ENCODE measurements at regions not wholly inside any gene's neighbourhood (a gene's known extent, or its start where the extent isn't known, plus 50 kb on each side); places are given as distances from the start of the nearest gene placed in this dataset.

GRCh38 chr16:51670527-51670926, 519.5 kb upstream of the SALL1 start:
- Histone ChIP-seq H3K36me3 (ENCODE audit: control insufficient read depth, insufficient read depth, low read length) (no peaks in the 10 kb centered on the region), H3K27me3 (ENCODE audit: control insufficient read depth, insufficient read depth, low read length) (no peaks in the 10 kb centered on the region), H3K9me3 (ENCODE audit: control insufficient read depth, low read length) (no peaks in the 10 kb centered on the region), H3K4me1 (ENCODE audit: control insufficient read depth, insufficient read depth, low read length) (no peaks in the 10 kb centered on the region), H3K9ac (ENCODE audit: low read length) (no peak overlapping the region), H3K4me3 (ENCODE audit: low read length) (no peak overlapping the region)

- H3K27me3 ChIP-seq (ENCODE audit: control insufficient read depth, insufficient read depth, low read length) = no peaks in the 10 kb centered on the region
- no peak overlapping the region for H3K4me3 ChIP-seq (ENCODE audit: low read length)
These were observed 515.8 kb upstream of the SALL1 start for GRCh38 chr16:51666821-51667220.

GRCh38 chr16:51666074-51666473, 515.0 kb upstream of the SALL1 start:
- no peaks in the 10 kb centered on the region for H3K9me3 ChIP-seq (ENCODE audit: control insufficient read depth, low read length)
- no peaks in the 10 kb centered on the region for H3K36me3 ChIP-seq (ENCODE audit: control insufficient read depth, insufficient read depth, low read length)
- H3K27me3 ChIP-seq (ENCODE audit: control insufficient read depth, insufficient read depth, low read length) = no peaks in the 10 kb centered on the region
- no peak overlapping the region for H3K4me3 ChIP-seq (ENCODE audit: low read length)
- no peaks in the 10 kb centered on the region for H3K4me1 ChIP-seq (ENCODE audit: control insufficient read depth, insufficient read depth, low read length)
- no peak overlapping the region for H3K9ac ChIP-seq (ENCODE audit: low read length)

More at GRCh38 chr16:51666821-51667220, 515.8 kb upstream of the SALL1 start:
- no peaks in the 10 kb centered on the region for H3K4me1 ChIP-seq (ENCODE audit: control insufficient read depth, insufficient read depth, low read length)
- H3K9me3 ChIP-seq (ENCODE audit: control insufficient read depth, low read length) = no peaks in the 10 kb centered on the region
- H3K36me3 ChIP-seq (ENCODE audit: control insufficient read depth, insufficient read depth, low read length) = no peaks in the 10 kb centered on the region
- no peak overlapping the region for H3K9ac ChIP-seq (ENCODE audit: low read length)

GRCh38 chr16:51665436-51665998, 514.4 kb upstream of the SALL1 start:
- Histone ChIP-seq H3K4me3 (ENCODE audit: low read length) (no peak overlapping the region), H3K36me3 (ENCODE audit: control insufficient read depth, insufficient read depth, low read length) (no peaks in the 10 kb centered on the region), H3K9ac (ENCODE audit: low read length) (no peak overlapping the region), H3K27me3 (ENCODE audit: control insufficient read depth, insufficient read depth, low read length) (no peaks in the 10 kb centered on the region), H3K9me3 (ENCODE audit: control insufficient read depth, low read length) (no peaks in the 10 kb centered on the region), H3K4me1 (ENCODE audit: control insufficient read depth, insufficient read depth, low read length) (no peaks in the 10 kb centered on the region)

- Histone ChIP-seq H3K4me1 (ENCODE audit: control insufficient read depth, insufficient read depth, low read length) (no peaks in the 10 kb centered on the region), H3K9me3 (ENCODE audit: control insufficient read depth, low read length) (no peaks in the 10 kb centered on the region), H3K9ac (ENCODE audit: low read length) (no peak overlapping the region), H3K36me3 (ENCODE audit: control insufficient read depth, insufficient read depth, low read length) (no peaks in the 10 kb centered on the region), H3K4me3 (ENCODE audit: low read length) (no peak overlapping the region), H3K27me3 (ENCODE audit: control insufficient read depth, insufficient read depth, low read length) (no peaks in the 10 kb centered on the region)
These were observed 507.5 kb upstream of the SALL1 start for GRCh38 chr16:51658531-51658930.

- Histone ChIP-seq H3K36me3 (ENCODE audit: control insufficient read depth, insufficient read depth, low read length) (no peaks in the 10 kb centered on the region), H3K9me3 (ENCODE audit: control insufficient read depth, low read length) (no peaks in the 10 kb centered on the region), H3K9ac (ENCODE audit: low read length) (no peak overlapping the region), H3K27me3 (ENCODE audit: control insufficient read depth, insufficient read depth, low read length) (no peaks in the 10 kb centered on the region), H3K4me3 (ENCODE audit: low read length) (no peak overlapping the region), H3K4me1 (ENCODE audit: control insufficient read depth, insufficient read depth, low read length) (no peaks in the 10 kb centered on the region)
These were observed 506.8 kb upstream of the SALL1 start for GRCh38 chr16:51657848-51658247.

GRCh38 chr16:51655249-51655648, 504.2 kb upstream of the SALL1 start:
- Histone ChIP-seq H3K4me3 (ENCODE audit: low read length) (no peak overlapping the region), H3K9me3 (ENCODE audit: control insufficient read depth, low read length) (no peaks in the 10 kb centered on the region), H3K27me3 (ENCODE audit: control insufficient read depth, insufficient read depth, low read length) (no peaks in the 10 kb centered on the region), H3K4me1 (ENCODE audit: control insufficient read depth, insufficient read depth, low read length) (no peaks in the 10 kb centered on the region), H3K36me3 (ENCODE audit: control insufficient read depth, insufficient read depth, low read length) (no peaks in the 10 kb centered on the region), H3K9ac (ENCODE audit: low read length) (no peak overlapping the region)

GRCh38 chr16:51651061-51651466, 500.0 kb upstream of the SALL1 start:
- Histone ChIP-seq H3K4me3 (ENCODE audit: low read length) (no peak overlapping the region), H3K4me1 (ENCODE audit: control insufficient read depth, insufficient read depth, low read length) (no peaks in the 10 kb centered on the region), H3K9ac (ENCODE audit: low read length) (no peak overlapping the region), H3K27me3 (ENCODE audit: control insufficient read depth, insufficient read depth, low read length) (no peaks in the 10 kb centered on the region), H3K36me3 (ENCODE audit: control insufficient read depth, insufficient read depth, low read length) (no peaks in the 10 kb centered on the region), H3K9me3 (ENCODE audit: control insufficient read depth, low read length) (no peaks in the 10 kb centered on the region)

GRCh38 chr16:51649631-51650030, 498.6 kb upstream of the SALL1 start:
- no peak overlapping the region for H3K9ac ChIP-seq (ENCODE audit: low read length)
- H3K9me3 ChIP-seq (ENCODE audit: control insufficient read depth, low read length) = no peaks in the 10 kb centered on the region
- no peaks in the 10 kb centered on the region for H3K4me1 ChIP-seq (ENCODE audit: control insufficient read depth, insufficient read depth, low read length)
- no peak overlapping the region for H3K4me3 ChIP-seq (ENCODE audit: low read length)
- no peaks in the 10 kb centered on the region for H3K36me3 ChIP-seq (ENCODE audit: control insufficient read depth, insufficient read depth, low read length)
- H3K27me3 ChIP-seq (ENCODE audit: control insufficient read depth, insufficient read depth, low read length) = no peaks in the 10 kb centered on the region

GRCh38 chr16:51648526-51648925, 497.5 kb upstream of the SALL1 start:
- Histone ChIP-seq H3K27me3 (ENCODE audit: control insufficient read depth, insufficient read depth, low read length) (no peaks in the 10 kb centered on the region), H3K36me3 (ENCODE audit: control insufficient read depth, insufficient read depth, low read length) (no peaks in the 10 kb centered on the region), H3K9me3 (ENCODE audit: control insufficient read depth, low read length) (no peaks in the 10 kb centered on the region), H3K4me1 (ENCODE audit: control insufficient read depth, insufficient read depth, low read length) (no peaks in the 10 kb centered on the region), H3K4me3 (ENCODE audit: low read length) (no peak overlapping the region), H3K9ac (ENCODE audit: low read length) (no peak overlapping the region)

- Histone ChIP-seq H3K4me3 (ENCODE audit: low read length) (no peak overlapping the region), H3K27me3 (ENCODE audit: control insufficient read depth, insufficient read depth, low read length) (no peaks in the 10 kb centered on the region), H3K4me1 (ENCODE audit: control insufficient read depth, insufficient read depth, low read length) (no peaks in the 10 kb centered on the region), H3K9me3 (ENCODE audit: control insufficient read depth, low read length) (no peaks in the 10 kb centered on the region), H3K9ac (ENCODE audit: low read length) (no peak overlapping the region), H3K36me3 (ENCODE audit: control insufficient read depth, insufficient read depth, low read length) (no peaks in the 10 kb centered on the region)
These were observed 490.2 kb upstream of the SALL1 start for GRCh38 chr16:51641191-51641765.

- Histone ChIP-seq H3K9ac (ENCODE audit: low read length) (no peak overlapping the region), H3K27me3 (ENCODE audit: control insufficient read depth, insufficient read depth, low read length) (no peaks in the 10 kb centered on the region), H3K4me3 (ENCODE audit: low read length) (no peak overlapping the region), H3K36me3 (ENCODE audit: control insufficient read depth, insufficient read depth, low read length) (no peaks in the 10 kb centered on the region), H3K4me1 (ENCODE audit: control insufficient read depth, insufficient read depth, low read length) (no peaks in the 10 kb centered on the region), H3K9me3 (ENCODE audit: control insufficient read depth, low read length) (no peaks in the 10 kb centered on the region)
These were observed 489.1 kb upstream of the SALL1 start for GRCh38 chr16:51640196-51640595.

Data from mucosa of stomach (tissue), 1 donor.